Pulmonary artery endothelial cell (primary cell): ENCODE measurements at regions not wholly inside any gene's neighbourhood (a gene's known extent, or its start where the extent isn't known, plus 50 kb on each side); places are given as distances from the start of the nearest gene placed in this dataset.
"Not testable (repeated sequence)": the region's sequence is repeated elsewhere in the genome, so short reads cannot be mapped to it uniquely, and the experiment has no call there.

Experiments used
- DNase-seq: peaks from one replicate; pipeline ENCODE4 v3.0.0-alpha.2; 2011; ENCODE audit warnings: low read depth, low spot score

- no peak for DNase-seq
Measured at GRCh38 chr4:82090717-82091116, 283.1 kb downstream of the HNRNPD start.

GRCh38 chr4:82084747-82085146, 289.0 kb downstream of the HNRNPD start:
- no peak for DNase-seq

GRCh38 chr4:82077471-82077995, 296.3 kb downstream of the HNRNPD start:
- DNase-seq: not testable (repeated sequence)

- DNase-seq: no peak
Measured at GRCh38 chr4:82076809-82077208, 297.0 kb downstream of the HNRNPD start.

- no peak for DNase-seq
Measured at GRCh38 chr4:82076359-82076758, 297.4 kb downstream of the HNRNPD start.

- no peak for DNase-seq
Measured at GRCh38 chr4:82071951-82072350, 301.8 kb downstream of the HNRNPD start.

- no peak for DNase-seq
Measured at GRCh38 chr4:82069883-82070638, 303.7 kb downstream of the HNRNPD start.

GRCh38 chr4:82063017-82063416, 310.8 kb downstream of the HNRNPD start:
- DNase-seq: no peak

GRCh38 chr4:82057990-82058544, 315.7 kb downstream of the HNRNPD start:
- no peak for DNase-seq

- DNase-seq: no peak
Measured at GRCh38 chr4:82055156-82055555, 318.6 kb downstream of the HNRNPD start.

GRCh38 chr4:82053396-82053795, 320.4 kb downstream of the HNRNPD start:
- DNase-seq: no peak

- DNase-seq: no peak
Measured at GRCh38 chr4:82050796-82051195, 323.0 kb downstream of the HNRNPD start.

GRCh38 chr4:82049294-82049693, 324.5 kb downstream of the HNRNPD start:
- DNase-seq: no peak

GRCh38 chr4:82047731-82048130, 326.1 kb downstream of the HNRNPD start:
- no peak for DNase-seq

- DNase-seq: no peak
Measured at GRCh38 chr4:82046796-82047195, 327.0 kb downstream of the HNRNPD start.

- DNase-seq: no peak
Measured at GRCh38 chr4:82045267-82045666, 328.5 kb downstream of the HNRNPD start.

- DNase-seq: no peak
Measured at GRCh38 chr4:82044141-82044993, 329.4 kb downstream of the HNRNPD start.

GRCh38 chr4:82043809-82044137, 330.0 kb downstream of the HNRNPD start:
- no peak for DNase-seq

- no peak for DNase-seq
Measured at GRCh38 chr4:82043081-82043808, 330.5 kb downstream of the HNRNPD start.

GRCh38 chr4:82042042-82042441, 331.7 kb downstream of the HNRNPD start:
- DNase-seq: no peak

- DNase-seq: no peak
Measured at GRCh38 chr4:82038936-82039335, 334.9 kb downstream of the HNRNPD start.

- no peak for DNase-seq
Measured at GRCh38 chr4:82036181-82036580, 337.6 kb downstream of the HNRNPD start.
